ENCODE measurements at regions not wholly inside any gene's neighbourhood (a gene's known extent, or its start where the extent isn't known, plus 50 kb on each side); places are given as distances from the start of the nearest gene placed in this dataset.

DNA sequence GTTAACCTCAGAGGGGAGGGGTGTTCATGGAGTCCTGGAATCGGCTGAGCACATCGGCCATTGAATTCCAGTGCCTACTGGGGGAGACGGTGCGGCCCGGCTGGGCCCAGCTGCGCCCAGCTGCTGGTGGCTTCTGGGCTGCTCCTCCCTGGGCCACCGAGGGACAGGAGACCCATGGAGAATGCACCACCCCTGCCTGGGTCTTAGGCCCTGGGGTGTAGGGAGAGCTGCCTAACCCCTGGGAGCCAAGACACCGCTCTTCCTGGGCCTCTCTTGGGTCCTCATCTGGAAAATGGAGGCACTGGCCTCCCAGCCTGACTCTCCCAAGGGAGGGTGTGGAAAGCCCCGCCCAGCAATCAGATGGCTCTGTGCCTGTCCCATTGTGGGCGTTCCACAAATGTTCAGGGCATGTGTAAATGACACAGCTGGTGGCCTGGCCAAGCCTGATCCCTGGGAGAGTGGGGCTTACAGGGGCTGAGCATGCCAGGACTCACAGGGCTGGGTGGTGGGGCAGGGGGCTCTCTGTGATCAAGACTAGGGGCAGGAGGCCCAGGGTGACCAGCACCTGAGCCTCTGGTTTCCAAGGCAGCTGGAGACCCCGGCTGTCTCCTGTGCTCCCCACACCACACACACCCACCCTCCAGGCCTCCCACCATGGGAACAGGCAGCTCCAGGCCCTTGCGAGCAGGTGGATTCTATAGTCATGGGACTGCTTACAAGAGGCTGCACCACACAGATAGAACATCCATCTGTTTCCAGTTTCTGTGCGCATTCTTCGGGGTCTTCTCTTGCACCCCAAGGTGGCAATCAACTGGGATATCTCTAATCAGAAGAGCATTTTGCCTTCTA is 150.9 kb downstream of the URI1 start:
- no peaks in the 10 kb centered on the region for H3K79me2 ChIP-seq (ENCODE audit: low read length)
- H3K9me3 ChIP-seq (ENCODE audit: insufficient read depth, low read length): no peaks in the 10 kb centered on the region
- TF ChIP-seq, protein P1, sequence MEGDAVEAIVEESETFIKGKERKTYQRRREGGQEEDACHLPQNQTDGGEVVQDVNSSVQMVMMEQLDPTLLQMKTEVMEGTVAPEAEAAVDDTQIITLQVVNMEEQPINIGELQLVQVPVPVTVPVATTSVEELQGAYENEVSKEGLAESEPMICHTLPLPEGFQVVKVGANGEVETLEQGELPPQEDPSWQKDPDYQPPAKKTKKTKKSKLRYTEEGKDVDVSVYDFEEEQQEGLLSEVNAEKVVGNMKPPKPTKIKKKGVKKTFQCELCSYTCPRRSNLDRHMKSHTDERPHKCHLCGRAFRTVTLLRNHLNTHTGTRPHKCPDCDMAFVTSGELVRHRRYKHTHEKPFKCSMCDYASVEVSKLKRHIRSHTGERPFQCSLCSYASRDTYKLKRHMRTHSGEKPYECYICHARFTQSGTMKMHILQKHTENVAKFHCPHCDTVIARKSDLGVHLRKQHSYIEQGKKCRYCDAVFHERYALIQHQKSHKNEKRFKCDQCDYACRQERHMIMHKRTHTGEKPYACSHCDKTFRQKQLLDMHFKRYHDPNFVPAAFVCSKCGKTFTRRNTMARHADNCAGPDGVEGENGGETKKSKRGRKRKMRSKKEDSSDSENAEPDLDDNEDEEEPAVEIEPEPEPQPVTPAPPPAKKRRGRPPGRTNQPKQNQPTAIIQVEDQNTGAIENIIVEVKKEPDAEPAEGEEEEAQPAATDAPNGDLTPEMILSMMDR (IDR thresholded peaks at IDR 0.05; ENCODE audit: low read depth, low read length): no peak
- TF ChIP-seq EZH2phosphoT487 (IDR thresholded peaks at IDR 0.05; ENCODE audit: low read depth): no peak
- H2AFZ ChIP-seq (ENCODE audit: low read depth, low read length): no peak overlapping the region
- H4K20me1 ChIP-seq (ENCODE audit: insufficient read depth, low read length): no peaks in the 10 kb centered on the region
- H3K27ac ChIP-seq (ENCODE audit: low read length): no peak overlapping the region
- peaks cover 2% of the 10 kb centered on the region; the same call in 1 of the 2 replicates for H3K27me3 ChIP-seq (ENCODE audit: low read depth, low read length)
- H3K4me1 ChIP-seq (ENCODE audit: low read length): no peaks in the 10 kb centered on the region
- no peak overlapping the region for H3K4me3 ChIP-seq (ENCODE audit: low read length)
- H3K36me3 ChIP-seq (replicated peaks; ENCODE audit: low read depth, low read length): no peaks in the 10 kb centered on the region
- H3K9ac ChIP-seq (ENCODE audit: low read length): no peak overlapping the region
- H3K4me2 ChIP-seq (ENCODE audit: low read length): no peak overlapping the region

DNA sequence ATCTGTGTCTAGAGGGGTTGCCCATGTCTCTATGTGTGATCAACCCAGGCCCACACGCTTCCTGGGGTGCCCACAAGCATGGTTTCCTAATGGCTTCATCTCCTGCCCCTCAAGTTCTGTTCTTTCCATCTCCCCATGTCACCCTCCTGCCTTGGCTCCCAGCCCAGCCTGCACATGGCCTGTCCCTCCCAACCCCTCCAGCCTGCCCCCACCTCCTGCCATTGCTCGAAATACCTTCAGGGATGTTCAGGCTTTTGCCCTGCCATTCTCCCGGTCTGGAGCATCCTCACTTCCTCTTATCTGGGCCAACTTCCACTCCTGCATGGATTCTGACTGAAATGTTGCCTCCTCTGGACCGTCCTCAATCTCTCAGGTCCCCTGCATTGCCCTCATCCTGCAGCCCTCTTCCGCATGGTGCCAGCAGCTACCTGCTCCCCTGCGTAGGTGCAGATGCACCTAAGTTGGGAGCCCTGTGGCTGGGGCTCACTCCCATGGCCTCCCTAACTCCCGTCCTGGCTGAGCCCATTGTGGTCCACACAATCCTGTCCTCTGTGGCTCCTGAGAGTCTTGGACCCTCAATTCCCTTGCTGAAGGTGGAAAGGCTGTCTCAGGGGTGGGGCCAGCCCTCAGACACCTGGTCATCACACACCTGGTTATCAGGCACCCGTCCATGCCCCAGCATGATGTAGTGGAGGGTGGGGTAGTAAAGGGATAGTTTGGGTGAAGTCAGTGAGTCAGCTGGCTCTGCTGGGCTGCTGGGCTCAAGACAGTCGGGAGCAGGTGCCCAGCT is 152.1 kb downstream of the URI1 start:
- Histone ChIP-seq H3K27me3 (ENCODE audit: low read depth, low read length) (no peaks in the 10 kb centered on the region), H3K4me1 (ENCODE audit: low read length) (no peaks in the 10 kb centered on the region), H3K79me2 (ENCODE audit: low read length) (no peaks in the 10 kb centered on the region), H2AFZ (ENCODE audit: low read depth, low read length) (no peak overlapping the region), H3K36me3 (replicated peaks; ENCODE audit: low read depth, low read length) (no peaks in the 10 kb centered on the region), H3K27ac (ENCODE audit: low read length) (no peak overlapping the region), H3K4me3 (ENCODE audit: low read length) (no peak overlapping the region), H4K20me1 (ENCODE audit: insufficient read depth, low read length) (no peaks in the 10 kb centered on the region), H3K9me3 (ENCODE audit: insufficient read depth, low read length) (no peaks in the 10 kb centered on the region), H3K4me2 (ENCODE audit: low read length) (no peak overlapping the region), H3K9ac (ENCODE audit: low read length) (no peak overlapping the region)
- no peak for TF ChIP-seq EZH2phosphoT487 (IDR thresholded peaks at IDR 0.05; ENCODE audit: low read depth)
- TF ChIP-seq, protein P1 (IDR thresholded peaks at IDR 0.05; ENCODE audit: low read depth, low read length): no peak

GRCh38 chr19:30094756-30095140 is 152.7 kb downstream of the URI1 start:
- TF ChIP-seq, protein P1 (IDR thresholded peaks at IDR 0.05; ENCODE audit: low read depth, low read length): no peak
- no peak for TF ChIP-seq EZH2phosphoT487 (IDR thresholded peaks at IDR 0.05; ENCODE audit: low read depth)
- Histone ChIP-seq H3K4me3 (ENCODE audit: low read length) (no peak overlapping the region), H3K36me3 (replicated peaks; ENCODE audit: low read depth, low read length) (no peaks in the 10 kb centered on the region), H3K27ac (ENCODE audit: low read length) (no peak overlapping the region), H3K4me2 (ENCODE audit: low read length) (no peak overlapping the region), H3K9me3 (ENCODE audit: insufficient read depth, low read length) (no peaks in the 10 kb centered on the region), H3K4me1 (ENCODE audit: low read length) (no peaks in the 10 kb centered on the region), H4K20me1 (ENCODE audit: insufficient read depth, low read length) (no peaks in the 10 kb centered on the region), H3K9ac (ENCODE audit: low read length) (no peak overlapping the region), H3K27me3 (ENCODE audit: low read depth, low read length) (no peaks in the 10 kb centered on the region), H3K79me2 (ENCODE audit: low read length) (no peaks in the 10 kb centered on the region), H2AFZ (ENCODE audit: low read depth, low read length) (no peak overlapping the region)

DNA sequence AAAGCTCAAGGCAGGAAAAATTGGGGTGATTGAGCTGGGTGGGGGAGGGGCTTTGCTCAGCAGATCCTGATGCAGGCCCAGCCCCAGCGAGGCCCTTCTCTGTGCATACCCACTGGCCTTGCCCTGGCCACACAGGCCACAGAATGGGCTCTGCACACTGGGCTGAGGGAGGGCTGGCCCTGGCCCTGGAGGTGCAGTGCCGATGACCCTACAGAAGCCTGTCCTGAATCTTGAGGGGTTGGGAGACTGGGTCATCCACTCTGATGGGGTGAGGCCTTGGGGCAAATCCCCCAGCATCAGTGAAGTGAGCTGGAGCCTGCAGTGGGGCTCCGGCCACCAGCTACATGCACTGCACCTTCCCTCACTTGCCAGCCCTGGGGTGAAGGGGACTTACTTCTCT is 153.1 kb downstream of the URI1 start:
- H3K27me3 ChIP-seq (ENCODE audit: low read depth, low read length): no peaks in the 10 kb centered on the region
- no peak overlapping the region for H3K4me3 ChIP-seq (ENCODE audit: low read length)
- no peak overlapping the region for H3K27ac ChIP-seq (ENCODE audit: low read length)
- H3K4me2 ChIP-seq (ENCODE audit: low read length): no peak overlapping the region
- H3K79me2 ChIP-seq (ENCODE audit: low read length): no peaks in the 10 kb centered on the region
- no peaks in the 10 kb centered on the region for H4K20me1 ChIP-seq (ENCODE audit: insufficient read depth, low read length)
- H3K9me3 ChIP-seq (ENCODE audit: insufficient read depth, low read length): no peaks in the 10 kb centered on the region
- no peaks in the 10 kb centered on the region for H3K36me3 ChIP-seq (replicated peaks; ENCODE audit: low read depth, low read length)
- no peak for TF ChIP-seq EZH2phosphoT487 (IDR thresholded peaks at IDR 0.05; ENCODE audit: low read depth)
- TF ChIP-seq, protein P1 (IDR thresholded peaks at IDR 0.05; ENCODE audit: low read depth, low read length): no peak
- no peaks in the 10 kb centered on the region for H3K4me1 ChIP-seq (ENCODE audit: low read length)
- H3K9ac ChIP-seq (ENCODE audit: low read length): no peak overlapping the region
- H2AFZ ChIP-seq (ENCODE audit: low read depth, low read length): no peak overlapping the region

All from OCI-LY3 (cell line).